NCI-H226 (cell line): ENCODE measurements at regions not wholly inside any gene's neighbourhood (a gene's known extent, or its start where the extent isn't known, plus 50 kb on each side); places are given as distances from the start of the nearest gene placed in this dataset.

Source experiments
- DNase-seq: peaks from one replicate; pipeline ENCODE4 v3.0.0-alpha.2; 2015

GRCh38 chr11:26278354-26278753, 53.6 kb upstream of the ANO3 start:
- no peak for DNase-seq
